ENCODE measurements at regions not wholly inside any gene's neighbourhood (a gene's known extent, or its start where the extent isn't known, plus 50 kb on each side); places are given as distances from the start of the nearest gene placed in this dataset.

DNA sequence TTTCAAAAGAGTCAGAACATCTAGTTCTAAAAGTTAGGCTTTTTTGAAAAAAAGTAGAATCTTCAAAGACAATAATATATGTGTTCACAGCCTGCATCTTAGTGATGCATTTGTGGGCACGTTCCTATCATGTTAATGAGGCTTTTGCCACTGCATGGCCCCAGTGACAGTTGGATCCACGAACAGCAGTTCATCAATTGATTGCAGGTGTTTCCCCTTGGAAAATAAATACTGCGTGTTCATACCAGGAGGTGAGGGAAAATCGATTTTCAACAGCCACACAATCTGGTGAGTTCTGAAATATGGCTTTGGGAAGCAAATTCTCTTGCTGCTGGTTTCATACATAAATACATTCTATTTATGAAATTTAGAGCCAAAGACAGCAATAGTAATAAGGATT is 343.8 kb upstream of the SLC10A2 start:
- DNase-seq (ENCODE audit: low read depth), result no peak
- TF ChIP-seq MYC (IDR thresholded peaks at IDR 0.05; ENCODE audit: low read depth, low read length) (no peak), POLR2A (IDR thresholded peaks at IDR 0.05; ENCODE audit: extremely low read depth, insufficient read length) (no peak)
- TF ChIP-seq, protein P1, sequence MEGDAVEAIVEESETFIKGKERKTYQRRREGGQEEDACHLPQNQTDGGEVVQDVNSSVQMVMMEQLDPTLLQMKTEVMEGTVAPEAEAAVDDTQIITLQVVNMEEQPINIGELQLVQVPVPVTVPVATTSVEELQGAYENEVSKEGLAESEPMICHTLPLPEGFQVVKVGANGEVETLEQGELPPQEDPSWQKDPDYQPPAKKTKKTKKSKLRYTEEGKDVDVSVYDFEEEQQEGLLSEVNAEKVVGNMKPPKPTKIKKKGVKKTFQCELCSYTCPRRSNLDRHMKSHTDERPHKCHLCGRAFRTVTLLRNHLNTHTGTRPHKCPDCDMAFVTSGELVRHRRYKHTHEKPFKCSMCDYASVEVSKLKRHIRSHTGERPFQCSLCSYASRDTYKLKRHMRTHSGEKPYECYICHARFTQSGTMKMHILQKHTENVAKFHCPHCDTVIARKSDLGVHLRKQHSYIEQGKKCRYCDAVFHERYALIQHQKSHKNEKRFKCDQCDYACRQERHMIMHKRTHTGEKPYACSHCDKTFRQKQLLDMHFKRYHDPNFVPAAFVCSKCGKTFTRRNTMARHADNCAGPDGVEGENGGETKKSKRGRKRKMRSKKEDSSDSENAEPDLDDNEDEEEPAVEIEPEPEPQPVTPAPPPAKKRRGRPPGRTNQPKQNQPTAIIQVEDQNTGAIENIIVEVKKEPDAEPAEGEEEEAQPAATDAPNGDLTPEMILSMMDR (IDR thresholded peaks at IDR 0.05; ENCODE audit: low read depth, low read length), result no peak
- TF ChIP-seq, protein P2, sequence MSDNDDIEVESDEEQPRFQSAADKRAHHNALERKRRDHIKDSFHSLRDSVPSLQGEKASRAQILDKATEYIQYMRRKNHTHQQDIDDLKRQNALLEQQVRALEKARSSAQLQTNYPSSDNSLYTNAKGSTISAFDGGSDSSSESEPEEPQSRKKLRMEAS (IDR thresholded peaks at IDR 0.05; ENCODE audit: low read depth, low read length), result no peak
- no peak overlapping the region for H3K4me3 ChIP-seq (ENCODE audit: low read depth, low read length)

DNA sequence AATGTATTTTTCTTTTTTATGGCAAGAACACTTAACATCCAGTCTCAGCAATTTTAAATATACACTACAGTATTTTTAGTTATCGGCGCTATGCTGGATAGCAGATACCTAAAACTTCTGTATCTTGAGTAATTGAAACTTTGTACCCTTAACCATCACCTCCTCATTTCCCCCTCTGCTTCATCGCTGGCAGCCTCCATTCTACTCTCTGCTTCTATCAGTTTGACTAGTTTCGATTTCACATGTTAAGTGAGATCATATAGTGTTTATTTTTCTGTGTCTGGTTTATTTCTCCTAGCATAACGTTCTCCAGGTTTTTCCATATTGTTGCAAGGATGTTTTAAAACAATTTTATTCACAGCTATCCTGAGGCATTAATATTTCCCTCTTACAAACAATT is 340.8 kb upstream of the SLC10A2 start:
- no peak overlapping the region for H3K4me3 ChIP-seq (ENCODE audit: low read depth, low read length)
- no peak for DNase-seq (ENCODE audit: low read depth)
- TF ChIP-seq MYC (IDR thresholded peaks at IDR 0.05; ENCODE audit: low read depth, low read length), result no peak
- TF ChIP-seq POLR2A (IDR thresholded peaks at IDR 0.05; ENCODE audit: extremely low read depth, insufficient read length), result no peak
- TF ChIP-seq, protein P2 (IDR thresholded peaks at IDR 0.05; ENCODE audit: low read depth, low read length), result no peak
- TF ChIP-seq, protein P1 (IDR thresholded peaks at IDR 0.05; ENCODE audit: low read depth, low read length), result no peak

DNA sequence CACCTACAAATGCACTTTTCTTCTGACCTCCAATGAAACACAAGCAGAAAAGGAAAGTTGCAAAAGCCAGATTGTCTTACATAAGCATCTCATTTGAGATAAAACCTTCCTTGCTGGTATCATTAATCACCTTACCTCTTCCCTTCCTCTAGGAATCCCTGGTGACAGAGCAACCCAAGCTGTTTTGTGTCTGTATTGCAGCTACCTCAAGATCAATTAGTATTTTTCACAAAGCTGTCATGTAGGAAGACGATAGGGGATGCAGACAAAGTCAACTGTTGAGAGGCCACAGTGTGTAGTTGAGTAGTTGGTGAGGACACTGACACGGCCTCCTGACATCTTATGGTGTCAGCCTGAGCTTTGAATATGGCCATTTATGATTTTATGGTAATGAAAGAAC is 339.1 kb upstream of the SLC10A2 start:
- TF ChIP-seq MYC (IDR thresholded peaks at IDR 0.05; ENCODE audit: low read depth, low read length) (no peak), POLR2A (IDR thresholded peaks at IDR 0.05; ENCODE audit: extremely low read depth, insufficient read length) (no peak)
- TF ChIP-seq, protein P2 (IDR thresholded peaks at IDR 0.05; ENCODE audit: low read depth, low read length), result no peak
- TF ChIP-seq, protein P1 (IDR thresholded peaks at IDR 0.05; ENCODE audit: low read depth, low read length), result no peak
- DNase-seq (ENCODE audit: low read depth), result no peak
- H3K4me3 ChIP-seq (ENCODE audit: low read depth, low read length), result no peak overlapping the region

DNA sequence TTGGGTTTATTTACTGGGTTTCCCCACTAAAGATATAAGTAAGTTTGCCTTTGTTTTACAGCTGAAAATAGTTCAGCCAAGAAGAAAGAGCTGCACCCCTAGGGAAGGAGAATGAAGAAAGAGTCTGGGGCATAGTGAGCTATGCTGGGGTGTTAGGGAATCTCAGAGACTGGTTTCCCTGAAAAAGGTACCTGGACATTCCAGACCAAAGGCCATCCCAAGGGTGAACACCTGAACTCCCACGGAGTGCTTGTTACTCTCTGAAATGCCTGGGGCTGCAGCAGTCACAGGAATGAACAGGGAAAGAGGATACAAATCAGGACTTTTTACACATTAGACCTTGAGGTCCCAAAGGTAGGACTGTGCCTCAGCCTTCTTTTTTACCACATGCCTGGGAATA is 337.6 kb upstream of the SLC10A2 start:
- no peak for DNase-seq (ENCODE audit: low read depth)
- TF ChIP-seq, protein P1 (IDR thresholded peaks at IDR 0.05; ENCODE audit: low read depth, low read length), result no peak
- TF ChIP-seq POLR2A (IDR thresholded peaks at IDR 0.05; ENCODE audit: extremely low read depth, insufficient read length) (no peak), MYC (IDR thresholded peaks at IDR 0.05; ENCODE audit: low read depth, low read length) (no peak)
- TF ChIP-seq, protein P2 (IDR thresholded peaks at IDR 0.05; ENCODE audit: low read depth, low read length), result no peak
- H3K4me3 ChIP-seq (ENCODE audit: low read depth, low read length), result no peak overlapping the region

DNA sequence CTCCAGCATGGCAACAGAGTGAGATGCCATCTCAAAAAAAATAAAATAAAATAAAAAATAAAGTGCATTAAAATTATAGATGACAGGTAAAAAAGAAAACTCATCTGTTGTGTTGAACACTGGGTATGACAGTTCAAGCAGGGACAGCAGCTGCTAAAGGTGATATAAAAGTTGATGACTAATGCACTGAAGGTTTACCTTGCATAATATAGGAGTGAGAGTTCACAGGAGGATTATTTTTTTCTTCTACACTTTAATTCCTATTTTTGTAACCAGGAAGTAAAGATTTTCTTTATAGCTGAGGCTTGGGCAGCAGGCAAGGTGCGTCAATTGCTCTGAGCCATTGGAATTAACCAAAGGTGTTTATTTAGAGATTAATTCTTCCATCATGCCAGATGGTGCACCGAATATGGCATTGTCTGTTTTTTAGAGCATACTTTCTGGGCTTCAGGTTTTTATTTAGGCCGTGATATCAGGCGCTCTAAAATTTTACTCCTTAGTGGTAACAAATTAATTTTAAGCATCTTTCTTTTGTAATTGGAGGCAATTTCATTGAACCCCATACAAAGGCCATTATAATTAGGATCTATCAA is 337.0 kb upstream of the SLC10A2 start:
- H3K4me3 ChIP-seq (ENCODE audit: low read depth, low read length), result no peak overlapping the region
- DNase-seq (ENCODE audit: low read depth), result no peak
- TF ChIP-seq, protein P2 (IDR thresholded peaks at IDR 0.05; ENCODE audit: low read depth, low read length), result no peak
- TF ChIP-seq MYC (IDR thresholded peaks at IDR 0.05; ENCODE audit: low read depth, low read length), result no peak
- no peak for TF ChIP-seq POLR2A (IDR thresholded peaks at IDR 0.05; ENCODE audit: extremely low read depth, insufficient read length)
- TF ChIP-seq, protein P1 (IDR thresholded peaks at IDR 0.05; ENCODE audit: low read depth, low read length), result no peak

Measured in NB4 (cell line).